ENCODE measurements at regions not wholly inside any gene's neighbourhood (a gene's known extent, or its start where the extent isn't known, plus 50 kb on each side); places are given as distances from the start of the nearest gene placed in this dataset.

- H4K20me1 ChIP-seq (ENCODE audit: low read depth, low read length): no peaks in the 10 kb centered on the region
- no peaks in the 10 kb centered on the region for H3K79me2 ChIP-seq (ENCODE audit: insufficient read depth, low read length)
- TF ChIP-seq, protein P1, sequence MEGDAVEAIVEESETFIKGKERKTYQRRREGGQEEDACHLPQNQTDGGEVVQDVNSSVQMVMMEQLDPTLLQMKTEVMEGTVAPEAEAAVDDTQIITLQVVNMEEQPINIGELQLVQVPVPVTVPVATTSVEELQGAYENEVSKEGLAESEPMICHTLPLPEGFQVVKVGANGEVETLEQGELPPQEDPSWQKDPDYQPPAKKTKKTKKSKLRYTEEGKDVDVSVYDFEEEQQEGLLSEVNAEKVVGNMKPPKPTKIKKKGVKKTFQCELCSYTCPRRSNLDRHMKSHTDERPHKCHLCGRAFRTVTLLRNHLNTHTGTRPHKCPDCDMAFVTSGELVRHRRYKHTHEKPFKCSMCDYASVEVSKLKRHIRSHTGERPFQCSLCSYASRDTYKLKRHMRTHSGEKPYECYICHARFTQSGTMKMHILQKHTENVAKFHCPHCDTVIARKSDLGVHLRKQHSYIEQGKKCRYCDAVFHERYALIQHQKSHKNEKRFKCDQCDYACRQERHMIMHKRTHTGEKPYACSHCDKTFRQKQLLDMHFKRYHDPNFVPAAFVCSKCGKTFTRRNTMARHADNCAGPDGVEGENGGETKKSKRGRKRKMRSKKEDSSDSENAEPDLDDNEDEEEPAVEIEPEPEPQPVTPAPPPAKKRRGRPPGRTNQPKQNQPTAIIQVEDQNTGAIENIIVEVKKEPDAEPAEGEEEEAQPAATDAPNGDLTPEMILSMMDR (IDR thresholded peaks at IDR 0.05; ENCODE audit: insufficient read depth, low read length, poor library complexity, severe bottlenecking): no peak
- no peak for TF ChIP-seq EZH2phosphoT487 (conservative IDR thresholded peaks at IDR 0.05; ENCODE audit: low read length)
- no peaks in the 10 kb centered on the region for H3F3A ChIP-seq (ENCODE audit: insufficient read depth)
- no peak overlapping the region for H3K27ac ChIP-seq (ENCODE audit: low read depth, low read length)
- H3K9me2 ChIP-seq (replicated peaks; ENCODE audit: insufficient read depth, low read length): no peaks in the 10 kb centered on the region
- no peak overlapping the region for H3K4me2 ChIP-seq (ENCODE audit: low read depth, low read length, poor library complexity, severe bottlenecking)
- no peaks in the 10 kb centered on the region for H3K9me3 ChIP-seq (ENCODE audit: insufficient read depth, low read length)
- no peak overlapping the region for H2AFZ ChIP-seq (ENCODE audit: low read depth, low read length, severe bottlenecking)
- no peak overlapping the region for H3K4me3 ChIP-seq (ENCODE audit: insufficient read depth, low read length, poor library complexity, severe bottlenecking)
- no peaks in the 10 kb centered on the region for H3K36me3 ChIP-seq (ENCODE audit: low read length)
- no peak overlapping the region for H3K9ac ChIP-seq (ENCODE audit: low read length)
- no peaks in the 10 kb centered on the region for H3K27me3 ChIP-seq (ENCODE audit: low read length)
Measured at GRCh38 chr9:97753975-97754374, 56.8 kb upstream of the XPA start.

DNA sequence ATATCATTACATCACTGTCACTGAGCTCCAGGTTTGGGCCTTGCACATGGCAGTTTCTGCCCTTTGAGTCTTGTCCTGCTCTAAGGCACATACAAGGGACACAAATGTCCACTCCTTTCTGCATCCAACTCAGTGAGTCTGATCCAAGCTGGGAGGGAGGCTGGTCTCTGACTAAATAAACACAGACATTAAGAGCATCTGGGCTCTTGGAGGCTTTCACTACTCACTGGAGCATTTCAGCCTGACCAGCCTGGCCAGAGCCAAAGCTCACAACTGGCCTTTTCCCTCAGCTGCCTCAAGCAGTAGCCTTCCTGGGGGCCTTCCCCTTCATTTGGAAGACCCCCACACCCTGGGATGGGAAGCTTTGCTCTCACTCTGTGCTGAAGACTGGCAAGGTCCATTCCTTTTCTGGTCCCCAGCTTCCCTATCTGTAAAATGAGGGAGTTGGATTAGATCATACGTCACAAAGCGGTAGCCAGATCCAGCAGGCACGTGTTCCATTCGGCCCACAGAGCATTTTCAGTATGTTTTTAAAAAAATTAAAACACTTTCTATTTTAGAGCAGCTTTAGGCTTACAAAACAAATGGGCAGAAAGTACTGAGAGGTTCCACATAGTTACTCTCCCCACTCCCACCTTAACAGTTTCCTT lies 58.6 kb upstream of the XPA start:
- H3K36me3 ChIP-seq (ENCODE audit: low read length): no peaks in the 10 kb centered on the region
- H3K4me3 ChIP-seq (ENCODE audit: insufficient read depth, low read length, poor library complexity, severe bottlenecking): no peak overlapping the region
- no peak overlapping the region for H3K27ac ChIP-seq (ENCODE audit: low read depth, low read length)
- no peaks in the 10 kb centered on the region for H3K9me2 ChIP-seq (replicated peaks; ENCODE audit: insufficient read depth, low read length)
- no peak for TF ChIP-seq EZH2phosphoT487 (conservative IDR thresholded peaks at IDR 0.05; ENCODE audit: low read length)
- TF ChIP-seq, protein P1 (IDR thresholded peaks at IDR 0.05; ENCODE audit: insufficient read depth, low read length, poor library complexity, severe bottlenecking): no peak
- H3K9ac ChIP-seq (ENCODE audit: low read length): no peak overlapping the region
- H3K27me3 ChIP-seq (ENCODE audit: low read length): no peaks in the 10 kb centered on the region
- no peak overlapping the region for H3K4me2 ChIP-seq (ENCODE audit: low read depth, low read length, poor library complexity, severe bottlenecking)
- no peaks in the 10 kb centered on the region for H3K79me2 ChIP-seq (ENCODE audit: insufficient read depth, low read length)
- no peak overlapping the region for H2AFZ ChIP-seq (ENCODE audit: low read depth, low read length, severe bottlenecking)
- H4K20me1 ChIP-seq (ENCODE audit: low read depth, low read length): no peaks in the 10 kb centered on the region
- H3F3A ChIP-seq (ENCODE audit: insufficient read depth): no peaks in the 10 kb centered on the region
- H3K9me3 ChIP-seq (ENCODE audit: insufficient read depth, low read length): no peaks in the 10 kb centered on the region

DNA sequence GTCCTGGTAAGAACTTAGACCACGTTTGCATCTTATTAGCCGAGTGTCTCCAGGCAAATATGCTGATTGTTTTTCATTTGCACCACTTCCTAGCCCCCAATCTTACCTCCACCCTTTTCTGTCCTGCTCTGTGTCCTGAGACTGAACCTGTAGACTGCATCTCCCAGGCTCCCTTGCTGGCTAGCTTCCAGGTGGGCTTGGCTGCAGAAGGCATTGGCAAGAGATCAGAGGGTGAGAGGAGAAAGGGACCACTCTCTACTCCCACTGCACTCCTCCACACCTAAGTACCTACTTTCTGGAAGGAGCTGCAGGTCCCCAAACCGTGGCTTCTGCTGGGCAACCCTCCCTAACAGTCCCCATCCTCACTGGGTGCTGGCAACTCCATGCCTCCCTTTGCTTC lies 59.9 kb upstream of the XPA start:
- no peak overlapping the region for H3K4me3 ChIP-seq (ENCODE audit: insufficient read depth, low read length, poor library complexity, severe bottlenecking)
- no peaks in the 10 kb centered on the region for H3K9me3 ChIP-seq (ENCODE audit: insufficient read depth, low read length)
- H3K27me3 ChIP-seq (ENCODE audit: low read length): no peaks in the 10 kb centered on the region
- no peaks in the 10 kb centered on the region for H3K36me3 ChIP-seq (ENCODE audit: low read length)
- H2AFZ ChIP-seq (ENCODE audit: low read depth, low read length, severe bottlenecking): no peak overlapping the region
- H3K9ac ChIP-seq (ENCODE audit: low read length): no peak overlapping the region
- no peak overlapping the region for H3K4me2 ChIP-seq (ENCODE audit: low read depth, low read length, poor library complexity, severe bottlenecking)
- H3K9me2 ChIP-seq (replicated peaks; ENCODE audit: insufficient read depth, low read length): no peaks in the 10 kb centered on the region
- no peak overlapping the region for H3K27ac ChIP-seq (ENCODE audit: low read depth, low read length)
- H3K79me2 ChIP-seq (ENCODE audit: insufficient read depth, low read length): no peaks in the 10 kb centered on the region
- H4K20me1 ChIP-seq (ENCODE audit: low read depth, low read length): no peaks in the 10 kb centered on the region
- no peaks in the 10 kb centered on the region for H3F3A ChIP-seq (ENCODE audit: insufficient read depth)
- TF ChIP-seq, protein P1 (IDR thresholded peaks at IDR 0.05; ENCODE audit: insufficient read depth, low read length, poor library complexity, severe bottlenecking): no peak
- TF ChIP-seq EZH2phosphoT487 (conservative IDR thresholded peaks at IDR 0.05; ENCODE audit: low read length): no peak
